Fibroblast of villous mesenchyme (primary cell): ENCODE measurements at regions not wholly inside any gene's neighbourhood (a gene's known extent, or its start where the extent isn't known, plus 50 kb on each side); places are given as distances from the start of the nearest gene placed in this dataset.

ENCODE experiments used
- DNase-seq: peaks from one replicate; pipeline ENCODE4 v3.0.0-alpha.2; 2010; ENCODE audit warnings: low read depth
- H3K4me3 ChIP-seq: 2 replicates; pipeline ENCODE4 v1.5.1; 2011; ENCODE audit warnings: low read depth, mild to moderate bottlenecking, low read length
- TF ChIP-seq, protein P1 (sequence below): IDR thresholded peaks from 2 replicates; pipeline ENCODE4 v1.5.1; 2012; ENCODE audit warnings: low read depth, mild to moderate bottlenecking, low read length; ENCODE audit not compliant: insufficient read depth

GRCh38 chr2:12402440-12403139 is 314.1 kb upstream of the TRIB2 start:
- H3K4me3 ChIP-seq, result no peak overlapping the region
- TF ChIP-seq, protein P1, sequence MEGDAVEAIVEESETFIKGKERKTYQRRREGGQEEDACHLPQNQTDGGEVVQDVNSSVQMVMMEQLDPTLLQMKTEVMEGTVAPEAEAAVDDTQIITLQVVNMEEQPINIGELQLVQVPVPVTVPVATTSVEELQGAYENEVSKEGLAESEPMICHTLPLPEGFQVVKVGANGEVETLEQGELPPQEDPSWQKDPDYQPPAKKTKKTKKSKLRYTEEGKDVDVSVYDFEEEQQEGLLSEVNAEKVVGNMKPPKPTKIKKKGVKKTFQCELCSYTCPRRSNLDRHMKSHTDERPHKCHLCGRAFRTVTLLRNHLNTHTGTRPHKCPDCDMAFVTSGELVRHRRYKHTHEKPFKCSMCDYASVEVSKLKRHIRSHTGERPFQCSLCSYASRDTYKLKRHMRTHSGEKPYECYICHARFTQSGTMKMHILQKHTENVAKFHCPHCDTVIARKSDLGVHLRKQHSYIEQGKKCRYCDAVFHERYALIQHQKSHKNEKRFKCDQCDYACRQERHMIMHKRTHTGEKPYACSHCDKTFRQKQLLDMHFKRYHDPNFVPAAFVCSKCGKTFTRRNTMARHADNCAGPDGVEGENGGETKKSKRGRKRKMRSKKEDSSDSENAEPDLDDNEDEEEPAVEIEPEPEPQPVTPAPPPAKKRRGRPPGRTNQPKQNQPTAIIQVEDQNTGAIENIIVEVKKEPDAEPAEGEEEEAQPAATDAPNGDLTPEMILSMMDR, result no peak

GRCh38 chr2:12404497-12404896 is 312.2 kb upstream of the TRIB2 start:
- DNase-seq, result no peak
- TF ChIP-seq, protein P1, result no peak
- H3K4me3 ChIP-seq, result no peak overlapping the region

More at GRCh38 chr2:12402440-12403139, 314.1 kb upstream of the TRIB2 start:
- DNase-seq, result no peak

- H3K4me3 ChIP-seq, result no peak overlapping the region
- no peak for DNase-seq
- TF ChIP-seq, protein P1, result no peak
These were observed 309.6 kb upstream of the TRIB2 start for GRCh38 chr2:12407160-12407559.

DNA sequence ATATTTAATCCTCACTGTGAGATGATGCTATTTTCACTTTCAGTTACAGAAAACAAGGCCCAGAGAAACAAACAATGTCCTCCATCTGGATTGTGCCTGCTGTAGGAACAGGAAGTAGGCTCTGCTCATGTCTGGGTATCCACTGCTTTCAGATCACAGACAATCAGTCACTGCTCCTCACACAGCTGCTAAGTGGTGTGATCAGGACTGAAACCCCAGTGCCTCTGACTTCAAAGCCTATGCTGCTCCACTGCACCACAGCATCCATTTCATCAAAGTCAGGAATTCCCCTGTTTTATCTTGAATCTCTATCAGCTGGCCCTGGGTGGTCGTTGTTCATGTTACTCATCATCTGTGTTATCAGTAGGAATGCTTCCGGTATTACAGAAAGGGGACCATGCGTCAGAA is 303.8 kb upstream of the TRIB2 start:
- peak; percentile 50 for DNase-seq
- TF ChIP-seq, protein P1, result no peak
- H3K4me3 ChIP-seq, result no peak overlapping the region

DNA sequence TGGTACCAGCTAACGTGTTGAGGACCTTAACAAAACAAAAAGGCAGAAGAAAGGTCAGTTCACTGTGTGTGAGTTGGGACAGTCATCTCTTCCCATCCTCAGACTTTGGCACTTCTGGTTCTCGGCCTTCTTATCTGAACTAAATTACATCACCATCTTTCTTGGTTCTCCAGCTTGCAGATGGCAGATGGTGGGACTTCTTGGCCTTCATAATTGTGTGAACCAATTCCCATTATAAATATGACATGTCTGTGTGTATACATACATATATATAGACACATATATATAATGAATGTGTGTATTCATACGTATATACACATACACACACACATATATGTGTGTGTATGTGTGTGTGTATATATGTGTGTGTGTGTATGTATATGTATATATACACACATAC is 301.2 kb upstream of the TRIB2 start:
- H3K4me3 ChIP-seq, result no peak overlapping the region
- DNase-seq, result no peak
- TF ChIP-seq, protein P1, result no peak

- peak; percentile 81 for DNase-seq
- TF ChIP-seq, protein P1, result peak; percentile 67
- no peak overlapping the region for H3K4me3 ChIP-seq
These were observed 300.1 kb upstream of the TRIB2 start for GRCh38 chr2:12416600-12416999.

- TF ChIP-seq, protein P1, result no peak
- peak; percentile 28 for DNase-seq
- no peak overlapping the region for H3K4me3 ChIP-seq
These were observed 298.9 kb upstream of the TRIB2 start for GRCh38 chr2:12417786-12418185.
